ENCODE measurements at regions not wholly inside any gene's neighbourhood (a gene's known extent, or its start where the extent isn't known, plus 50 kb on each side); places are given as distances from the start of the nearest gene placed in this dataset.
"Not testable (repeated sequence)": the region's sequence is repeated elsewhere in the genome, so short reads cannot be mapped to it uniquely, and the experiment has no call there.

- TF ChIP-seq, protein P1, sequence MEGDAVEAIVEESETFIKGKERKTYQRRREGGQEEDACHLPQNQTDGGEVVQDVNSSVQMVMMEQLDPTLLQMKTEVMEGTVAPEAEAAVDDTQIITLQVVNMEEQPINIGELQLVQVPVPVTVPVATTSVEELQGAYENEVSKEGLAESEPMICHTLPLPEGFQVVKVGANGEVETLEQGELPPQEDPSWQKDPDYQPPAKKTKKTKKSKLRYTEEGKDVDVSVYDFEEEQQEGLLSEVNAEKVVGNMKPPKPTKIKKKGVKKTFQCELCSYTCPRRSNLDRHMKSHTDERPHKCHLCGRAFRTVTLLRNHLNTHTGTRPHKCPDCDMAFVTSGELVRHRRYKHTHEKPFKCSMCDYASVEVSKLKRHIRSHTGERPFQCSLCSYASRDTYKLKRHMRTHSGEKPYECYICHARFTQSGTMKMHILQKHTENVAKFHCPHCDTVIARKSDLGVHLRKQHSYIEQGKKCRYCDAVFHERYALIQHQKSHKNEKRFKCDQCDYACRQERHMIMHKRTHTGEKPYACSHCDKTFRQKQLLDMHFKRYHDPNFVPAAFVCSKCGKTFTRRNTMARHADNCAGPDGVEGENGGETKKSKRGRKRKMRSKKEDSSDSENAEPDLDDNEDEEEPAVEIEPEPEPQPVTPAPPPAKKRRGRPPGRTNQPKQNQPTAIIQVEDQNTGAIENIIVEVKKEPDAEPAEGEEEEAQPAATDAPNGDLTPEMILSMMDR (IDR thresholded peaks at IDR 0.05 in 8 of 11, conservative IDR thresholded peaks at IDR 0.05 in 3 of 11), result not testable (repeated sequence)
- TF ChIP-seq POLR2A (IDR thresholded peaks at IDR 0.05), result not testable (repeated sequence)
Observed at GRCh38 chr2:87514034-87514433, 233.9 kb upstream of the PLGLB2 start.

Measured in spleen (tissue), 7 donors.